Ramos (cell line): ENCODE measurements at regions not wholly inside any gene's neighbourhood (a gene's known extent, or its start where the extent isn't known, plus 50 kb on each side); places are given as distances from the start of the nearest gene placed in this dataset.

ENCODE experiments used
- in situ Hi-C: fragments of 300-500 bp; cut with MboI; formaldehyde crosslinking; loops from one replicate; pipeline ENCODE4 v1.14.3; 2022; ENCODE audit warnings: low sequenced_read_pairs; ENCODE audit not compliant: unreplicated experiment

DNA sequence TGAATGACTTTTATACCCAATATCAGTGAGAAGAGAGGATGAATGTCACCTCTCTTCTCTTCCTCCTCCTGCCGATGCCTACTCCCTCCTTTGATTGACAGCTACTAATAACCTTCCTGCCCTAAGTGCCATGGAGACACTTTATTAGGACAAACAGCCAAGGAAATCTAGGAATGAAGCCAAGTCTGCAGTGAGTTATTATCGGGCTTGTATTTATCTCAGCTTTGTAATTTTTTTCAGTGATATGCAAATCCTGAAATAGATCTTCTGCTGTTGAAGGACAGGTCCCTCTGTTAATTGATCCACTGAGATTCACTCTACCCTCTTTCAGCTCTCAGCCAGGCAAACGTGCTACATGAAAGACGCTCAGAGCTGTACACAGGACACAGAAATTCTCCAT, 686.7 kb downstream of the TMEM182 start:
- in situ Hi-C loops: no loop called here

DNA sequence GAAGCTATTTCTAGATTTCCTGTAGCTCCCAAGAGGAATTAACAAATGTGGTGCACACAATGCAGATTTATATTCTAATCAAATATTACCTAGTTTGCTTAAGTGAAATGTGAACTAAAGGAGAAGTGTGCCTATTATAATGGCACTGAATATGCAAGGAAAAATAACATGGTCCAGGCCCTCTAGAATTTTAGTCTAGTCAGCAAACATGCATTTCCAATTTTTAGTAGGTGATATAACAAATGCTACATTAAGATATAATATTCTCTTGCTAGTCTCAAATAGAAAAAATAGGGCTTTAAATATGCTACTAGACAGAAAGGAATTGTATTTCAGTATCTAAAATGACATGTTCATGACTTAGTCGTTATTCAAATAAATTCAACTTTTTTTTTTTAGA, 689.5 kb downstream of the TMEM182 start:
- in situ Hi-C loops: no loop called here

DNA sequence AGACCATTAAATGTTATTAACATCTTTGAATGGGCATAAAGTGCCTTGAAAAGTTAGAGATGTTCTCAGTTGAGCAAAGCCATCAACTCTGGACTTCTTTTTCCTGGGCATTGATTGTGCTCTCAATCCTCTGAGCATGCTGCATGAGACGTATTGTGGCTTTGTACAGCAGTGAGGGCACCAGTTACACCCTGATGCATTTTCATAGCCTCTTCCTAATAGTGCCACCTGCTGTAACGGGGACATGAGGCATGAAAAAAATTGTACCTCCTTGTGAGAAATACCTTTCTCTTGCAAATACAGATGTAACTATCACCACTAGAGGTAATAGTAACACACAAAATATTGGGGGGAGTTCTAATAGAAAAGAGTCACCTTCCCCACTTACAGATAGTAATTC, 697.5 kb downstream of the TMEM182 start:
- in situ Hi-C loops: no loop called here

DNA sequence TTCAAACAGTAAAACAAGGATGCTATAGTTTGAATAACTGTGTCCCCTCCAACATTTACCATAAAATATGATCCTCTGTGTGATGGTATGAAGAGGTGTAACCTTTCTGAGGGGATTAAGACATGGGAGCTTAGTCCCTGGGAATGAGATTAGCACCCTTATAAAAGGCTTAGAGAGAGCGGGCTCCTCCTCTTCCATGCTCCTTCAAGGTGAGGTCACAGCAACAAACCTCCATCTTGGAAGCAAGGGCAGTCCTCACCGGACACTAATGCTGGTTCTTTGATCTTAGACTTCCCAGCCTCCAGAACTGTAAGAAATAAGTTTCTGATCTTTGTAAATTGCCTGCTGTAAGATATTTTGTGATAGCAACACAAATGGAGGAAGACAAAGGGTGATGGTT, 700.3 kb downstream of the TMEM182 start:
- in situ Hi-C loops: no loop called here

DNA sequence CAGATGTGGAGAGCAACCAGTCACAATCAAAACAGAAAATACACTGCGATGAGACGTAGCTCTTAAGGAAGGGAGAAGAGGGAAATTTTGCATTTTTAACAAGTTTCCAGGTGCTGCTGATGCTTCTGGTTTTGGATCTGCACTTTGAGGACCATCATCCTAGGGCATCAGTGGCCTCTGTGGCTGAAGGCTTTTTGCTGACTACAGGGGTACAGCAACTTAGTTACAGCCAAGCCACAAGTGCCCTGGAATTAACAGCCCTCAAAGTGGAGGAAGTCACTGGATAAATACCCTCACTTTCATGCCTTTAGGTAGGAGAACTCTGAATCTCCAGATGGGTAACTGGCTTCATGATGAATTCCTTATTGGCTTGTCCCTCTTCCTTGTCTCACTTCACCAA, 700.9 kb downstream of the TMEM182 start:
- in situ Hi-C loops: no loop called here

DNA sequence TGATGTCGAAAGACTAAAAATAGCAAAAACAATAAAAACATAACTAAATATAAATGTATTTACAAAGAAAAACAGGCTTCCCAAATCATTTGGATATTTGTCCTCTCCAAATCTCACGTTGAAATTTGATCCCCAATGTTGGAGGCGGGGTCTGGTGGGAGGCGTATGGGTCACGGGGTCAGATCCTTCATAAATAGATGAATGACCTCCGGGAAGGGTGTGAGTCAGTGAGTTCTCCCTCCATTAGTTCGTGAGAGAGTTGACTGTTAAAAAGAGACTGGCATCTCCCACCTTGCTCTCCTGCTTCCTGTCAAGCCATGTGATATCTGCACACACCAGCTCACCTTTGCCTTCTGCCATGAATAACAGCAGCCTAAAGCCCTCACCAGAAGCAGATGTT, 703.0 kb downstream of the TMEM182 start:
- in situ Hi-C loops: no loop called here

DNA sequence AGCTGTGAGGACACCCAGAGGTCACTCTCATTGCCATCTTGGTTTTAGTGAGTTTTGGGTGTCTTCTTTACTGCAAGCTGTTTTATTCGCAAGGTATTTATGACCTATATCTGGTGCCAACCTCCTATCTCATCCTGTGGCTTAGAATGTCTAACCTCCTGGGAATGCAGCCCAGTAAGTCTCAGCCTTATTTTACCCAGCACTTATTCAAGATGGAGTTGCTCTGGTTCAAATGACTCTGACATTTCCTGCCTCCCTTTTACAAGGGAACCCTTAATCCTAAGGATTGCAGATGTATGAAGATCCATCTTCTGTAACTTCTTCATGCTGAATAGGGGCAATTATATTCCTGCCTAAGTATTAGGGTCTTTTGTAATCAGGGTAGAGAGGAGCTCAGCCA, 708.0 kb downstream of the TMEM182 start:
- in situ Hi-C loops: no loop called here

DNA sequence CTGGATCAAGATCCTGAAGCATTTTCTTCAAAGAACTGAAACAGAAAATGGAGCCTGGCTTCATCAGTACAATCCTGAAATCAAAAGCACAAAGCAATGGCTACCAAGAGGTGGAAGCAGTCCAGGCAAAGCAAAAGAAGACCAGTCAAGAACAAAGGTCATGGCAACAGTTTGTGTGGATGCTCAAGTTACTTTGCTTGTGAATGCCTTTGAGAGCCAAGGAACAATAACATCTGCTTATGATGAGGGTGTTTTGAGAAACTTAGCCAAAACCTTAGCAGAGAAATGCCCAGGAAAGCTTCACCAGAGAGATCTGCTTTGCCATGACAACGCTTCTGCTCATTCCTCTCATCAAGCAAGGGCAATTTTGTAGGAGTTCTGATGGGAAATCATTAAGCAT, 723.1 kb downstream of the TMEM182 start:
- in situ Hi-C loops: no loop called here

DNA sequence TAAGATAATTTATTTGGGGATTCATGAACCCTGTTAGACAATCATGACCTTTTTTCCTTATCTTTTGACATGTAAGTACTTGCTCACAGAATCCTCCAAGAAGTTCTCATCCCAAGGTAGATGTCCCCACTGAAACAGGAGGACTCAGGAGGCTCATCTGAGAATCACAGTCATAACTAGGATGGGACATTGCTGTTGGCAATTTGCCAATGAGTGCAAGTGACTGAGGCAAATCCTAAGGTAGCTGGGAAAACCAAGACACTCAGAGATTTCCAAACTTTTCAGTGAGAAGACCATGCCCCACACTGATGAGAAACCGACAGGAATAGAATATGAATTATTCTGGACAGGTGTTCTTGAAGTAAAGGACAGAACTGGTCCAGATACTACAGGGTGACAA, 735.0 kb downstream of the TMEM182 start:
- in situ Hi-C loops: no loop called here

DNA sequence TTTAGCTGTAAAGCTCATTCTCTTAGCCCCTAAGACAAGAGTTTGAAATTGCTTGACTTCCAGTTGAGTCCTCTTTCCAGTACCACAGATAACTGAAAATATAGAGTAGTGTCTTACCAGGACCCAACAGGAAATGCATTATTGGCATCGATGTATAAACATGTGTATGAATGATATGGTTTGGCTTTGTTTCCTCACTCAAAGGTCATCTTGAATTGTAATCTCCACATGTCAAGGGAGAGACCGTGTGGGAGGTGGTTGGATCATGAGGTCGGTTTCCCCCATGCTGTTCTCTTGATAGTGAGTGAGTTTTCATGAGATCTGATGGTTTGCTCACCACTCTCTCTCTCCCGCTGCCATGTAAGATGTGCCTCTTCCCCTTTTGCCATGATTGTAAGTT, 745.0 kb downstream of the TMEM182 start:
- in situ Hi-C loops: no loop called here

DNA sequence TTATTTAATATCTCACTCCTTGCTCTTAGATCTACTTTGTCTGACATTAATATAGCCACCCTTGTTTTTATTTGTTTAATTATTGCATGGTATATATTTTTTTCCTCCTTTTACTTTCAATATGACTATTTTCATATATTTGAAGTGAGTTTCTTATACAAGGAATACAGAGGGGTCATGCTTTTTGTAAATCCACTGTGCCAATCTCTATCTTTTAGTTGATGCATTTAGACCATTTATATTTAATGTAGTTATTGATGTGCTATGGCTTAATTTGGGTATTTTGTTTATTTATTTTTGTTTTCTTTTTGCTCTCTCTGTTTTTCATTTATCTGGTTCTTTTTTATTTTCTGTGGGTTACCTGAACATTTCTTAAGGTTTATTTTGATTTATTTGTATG, 750.6 kb downstream of the TMEM182 start:
- in situ Hi-C loops: no loop called here

DNA sequence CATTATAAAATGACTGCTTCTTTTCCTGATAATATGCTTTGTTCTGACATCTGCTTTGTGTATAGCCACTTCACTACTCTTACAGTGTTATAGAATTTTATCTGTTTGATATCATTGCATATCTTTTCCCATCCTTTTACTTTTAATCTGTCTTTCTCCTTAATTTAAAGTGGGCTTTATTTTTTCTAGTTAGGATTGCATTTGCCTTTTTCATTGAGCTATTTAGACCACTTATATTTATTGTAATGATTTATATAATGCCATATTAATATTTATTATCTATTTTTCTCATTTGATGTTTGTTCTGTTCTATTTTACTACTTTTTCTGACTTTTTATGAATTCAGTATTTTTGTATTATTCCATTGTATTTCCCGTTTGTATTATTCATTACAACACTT, 758.7 kb downstream of the TMEM182 start:
- in situ Hi-C loops: no loop called here

DNA sequence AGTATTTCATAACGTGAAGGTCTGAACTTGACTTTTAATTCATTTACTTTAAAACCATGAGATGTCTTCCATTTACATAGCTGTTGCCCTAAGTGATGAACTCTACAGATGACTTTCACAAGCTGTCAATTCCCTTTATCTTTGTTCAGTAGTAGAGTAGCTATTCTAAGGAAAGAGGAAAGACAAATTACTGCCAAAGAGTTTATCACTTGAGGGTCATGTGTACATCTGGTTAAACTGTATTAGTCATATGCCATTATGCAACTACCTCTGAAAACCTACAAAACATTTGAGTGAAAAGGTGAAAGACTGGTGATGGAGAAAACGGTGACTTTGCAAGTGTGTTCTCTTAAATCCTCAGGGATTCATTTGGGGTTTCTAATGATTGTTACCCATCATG, 763.9 kb downstream of the TMEM182 start:
- in situ Hi-C loops: no loop called here

DNA sequence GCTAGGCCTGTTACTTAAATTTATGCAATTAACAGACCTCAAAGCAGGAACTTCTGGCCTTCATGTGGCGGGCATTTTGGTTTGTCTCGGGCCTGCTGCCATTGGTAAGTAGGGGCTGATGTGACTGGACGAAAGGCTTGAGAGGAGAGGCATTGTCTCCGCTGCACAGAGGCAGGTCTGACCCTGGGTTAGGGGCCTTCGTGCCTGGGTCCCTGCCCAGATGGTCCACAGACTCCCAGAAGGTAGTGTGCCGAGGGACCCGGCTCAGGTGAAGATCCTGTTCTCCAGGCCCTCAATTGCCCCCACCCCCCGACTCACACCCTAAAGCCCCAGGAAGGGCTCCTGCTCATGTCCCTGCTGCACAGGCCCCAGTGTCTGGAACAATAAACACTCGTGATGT, 764.9 kb downstream of the TMEM182 start:
- in situ Hi-C loops: no loop called here

DNA sequence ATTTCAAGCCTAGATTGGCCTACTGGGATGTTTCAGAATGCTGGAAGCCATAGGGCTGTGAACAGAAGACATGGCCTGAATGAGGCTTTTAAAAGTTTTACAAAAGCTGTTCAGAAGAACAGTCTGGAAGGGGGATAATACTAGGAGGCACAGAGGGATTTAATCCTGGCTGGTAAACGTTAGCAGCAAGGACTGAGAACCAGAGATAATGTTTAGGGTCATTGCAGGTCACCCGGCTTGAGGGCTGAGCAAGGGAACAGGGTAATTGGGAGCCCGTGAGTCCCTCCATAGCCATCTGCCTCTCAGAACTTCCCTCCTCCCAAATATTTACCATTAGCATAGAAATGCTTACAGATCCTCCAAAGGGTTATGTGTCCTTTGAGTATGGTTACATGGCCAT, 765.4 kb downstream of the TMEM182 start:
- in situ Hi-C loops: no loop called here

DNA sequence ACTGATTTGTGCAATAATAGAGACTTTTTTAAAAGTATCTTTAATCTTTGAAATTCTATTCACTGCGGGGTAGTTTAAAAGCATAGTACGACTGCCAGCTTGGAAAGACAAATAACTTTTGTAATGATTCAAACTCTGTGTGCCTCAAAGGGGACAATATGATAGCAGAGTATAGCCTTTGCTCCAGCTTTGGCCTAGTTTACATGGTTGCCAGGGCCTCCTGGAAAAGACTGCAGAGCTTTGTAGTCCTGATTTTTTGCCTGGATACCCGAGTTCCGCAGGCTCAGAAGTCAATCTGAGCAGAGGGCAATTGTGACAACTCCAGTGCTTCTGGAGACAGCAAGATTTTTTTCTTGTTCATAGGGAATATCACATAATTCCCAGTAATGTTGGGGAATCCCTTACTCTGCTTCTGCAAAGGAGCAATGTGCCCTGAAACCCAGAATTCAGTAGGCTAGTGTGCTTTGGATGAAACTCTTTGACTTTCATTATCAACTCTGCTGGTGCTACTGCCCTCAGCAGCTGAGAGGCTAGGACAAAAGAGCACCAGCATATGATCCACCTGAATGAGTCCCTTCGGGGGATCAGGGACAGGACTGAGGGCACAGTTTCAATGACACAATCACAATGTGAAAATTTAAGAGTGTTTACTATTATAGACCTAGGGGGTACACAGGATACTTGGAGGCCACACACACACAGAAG, 768.1 kb downstream of the TMEM182 start:
- in situ Hi-C loops: no loop called here

DNA sequence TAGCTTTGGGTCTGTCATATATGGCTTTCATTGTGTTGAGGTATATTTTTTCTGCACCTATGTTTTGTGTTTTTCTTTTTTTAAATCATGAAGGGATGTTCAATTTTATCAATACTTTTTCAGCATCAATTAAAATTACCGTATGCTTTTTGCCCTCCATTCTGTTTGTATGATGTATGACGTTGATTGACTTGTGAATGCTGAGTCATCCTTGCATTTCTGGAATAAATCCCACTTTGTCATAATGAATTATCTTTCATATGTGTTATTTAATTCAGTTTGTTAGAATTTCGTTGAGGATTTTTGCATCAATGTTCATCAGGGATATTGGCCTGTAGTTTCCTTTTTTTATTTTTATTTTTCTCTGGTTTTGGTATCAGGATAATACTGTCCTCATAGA, 790.9 kb downstream of the TMEM182 start:
- in situ Hi-C loops: no loop called here

DNA sequence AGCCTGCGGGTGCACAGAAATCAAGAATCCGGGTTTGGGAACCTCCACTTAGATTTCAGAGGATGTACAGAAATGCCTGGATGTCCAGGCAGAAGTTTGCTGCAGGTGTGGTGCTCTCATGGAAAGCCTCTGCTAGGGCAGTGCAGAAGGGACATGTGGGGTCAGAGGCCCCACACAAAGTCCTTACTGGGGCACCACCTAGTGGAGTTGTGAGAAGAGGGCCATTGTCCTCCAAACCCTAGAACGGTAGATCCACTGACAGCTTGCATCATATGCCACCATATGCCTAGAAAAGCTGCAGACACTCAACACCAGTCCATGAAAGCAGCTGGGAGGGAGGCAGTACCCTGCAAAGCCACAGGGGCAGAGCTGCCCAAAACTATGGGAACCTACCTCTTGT, 833.0 kb downstream of the TMEM182 start:
- in situ Hi-C loops: no loop called here

DNA sequence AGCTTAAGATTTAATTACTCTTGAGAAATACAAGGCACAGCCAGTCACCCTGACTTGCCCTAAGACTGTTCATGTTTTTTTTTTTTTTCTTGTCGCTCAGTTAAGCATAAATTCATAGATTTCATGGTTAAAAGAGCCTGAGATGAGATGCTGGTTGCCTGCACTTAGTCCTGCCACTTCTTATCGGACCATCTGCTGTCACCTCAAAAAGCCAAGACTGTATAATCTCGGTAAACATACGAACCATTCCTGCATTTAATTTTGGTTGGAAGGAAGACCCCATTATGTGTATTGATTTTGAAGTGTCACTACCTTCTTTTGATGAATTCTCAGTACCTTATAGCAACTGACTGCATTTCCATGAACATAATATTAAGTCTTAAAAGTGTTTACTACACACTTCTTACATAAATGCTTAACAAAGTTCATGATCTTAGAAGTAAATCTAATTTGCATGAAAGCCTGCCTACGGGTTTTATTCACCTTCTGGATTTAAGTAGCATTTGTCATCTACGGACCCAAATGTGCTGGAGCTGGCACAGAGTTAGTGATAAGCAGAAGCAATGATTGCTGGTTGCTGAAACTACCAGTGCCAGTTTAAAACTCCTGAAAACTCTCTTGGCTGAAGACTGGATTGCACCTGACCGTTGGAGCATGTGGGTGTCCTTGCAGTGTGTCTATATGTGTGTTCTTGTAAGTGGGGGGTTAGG, 843.4 kb downstream of the TMEM182 start:
- in situ Hi-C loops: no loop called here

DNA sequence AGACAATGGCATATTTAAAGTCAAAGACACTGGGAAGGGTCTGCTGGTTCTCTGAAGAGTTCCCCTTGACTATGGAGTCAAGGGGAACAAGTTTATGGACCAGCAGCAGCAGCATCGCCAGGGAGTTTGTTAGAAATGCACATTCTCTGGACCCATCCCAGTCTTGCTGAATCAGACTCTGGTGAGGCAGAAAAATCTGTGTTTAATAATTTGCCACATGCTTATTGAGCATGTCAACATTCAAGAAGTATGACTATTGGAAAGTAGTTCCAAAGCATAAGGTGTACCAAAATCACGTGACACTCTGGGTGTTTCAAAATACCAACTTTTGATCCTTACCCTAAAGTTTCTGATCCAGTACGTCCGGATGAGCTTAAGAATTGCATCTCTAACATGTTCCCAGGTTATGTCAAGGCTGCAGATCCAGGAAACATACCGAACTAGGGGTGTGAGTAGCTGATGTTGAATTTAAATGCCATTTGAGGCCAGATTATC, 853.8 kb downstream of the TMEM182 start:
- in situ Hi-C loops: no loop called here

DNA sequence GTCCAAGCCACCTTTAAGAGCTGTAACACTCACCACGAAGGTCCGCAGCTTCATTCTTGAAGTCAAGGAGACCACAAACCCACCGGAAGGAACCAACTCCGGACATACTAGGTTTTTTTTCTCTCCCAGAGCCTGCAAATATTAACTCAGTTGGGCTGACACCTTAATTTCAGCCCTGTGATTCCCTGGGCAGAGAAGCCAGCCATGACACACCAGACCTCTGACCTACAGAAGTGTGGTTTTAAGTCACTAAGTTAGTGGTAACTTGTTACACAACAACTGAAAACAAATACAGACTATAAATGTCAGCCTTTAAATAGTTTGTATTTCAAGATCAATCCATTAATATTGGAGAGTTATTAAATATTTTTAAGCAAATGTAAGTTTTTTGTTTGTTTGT, 855.1 kb downstream of the TMEM182 start:
- in situ Hi-C loops: no loop called here

DNA sequence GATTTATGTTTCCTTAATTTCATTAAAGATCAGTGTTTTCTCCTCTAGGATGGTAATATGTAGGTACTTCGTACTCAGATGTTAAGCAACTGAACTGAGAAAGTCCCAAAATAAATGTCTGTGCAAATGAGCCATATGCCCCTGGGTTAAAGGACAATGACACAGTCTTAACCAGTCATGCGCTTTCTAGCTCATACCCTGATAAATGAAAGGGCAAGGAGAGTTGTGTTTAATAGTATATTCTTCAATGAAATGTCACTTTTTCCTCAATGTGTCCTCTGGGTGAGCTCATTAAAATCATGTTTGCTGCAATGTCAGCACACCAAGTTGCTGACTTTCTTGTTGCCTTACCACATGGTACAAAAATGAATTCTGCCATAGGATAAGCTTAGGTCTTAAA, 856.3 kb downstream of the TMEM182 start:
- in situ Hi-C loops: no loop called here
